Mesendoderm (in vitro differentiated cells): ENCODE measurements at regions not wholly inside any gene's neighbourhood (a gene's known extent, or its start where the extent isn't known, plus 50 kb on each side); places are given as distances from the start of the nearest gene placed in this dataset.

ENCODE experiments used
- DNase-seq: peaks from one replicate; pipeline ENCODE4 v3.0.0; 2013
- H2AK5ac ChIP-seq: 2 replicates; pipeline ENCODE4 v1.6.1; 2013; ENCODE audit warnings: low read length, inconsistent platforms
- H2BK120ac ChIP-seq: 2 replicates; pipeline ENCODE4 v1.6.1; 2013; ENCODE audit warnings: low read depth, mild to moderate bottlenecking, low read length, moderate library complexity, mixed read lengths
- H2BK15ac ChIP-seq: replicated peaks from 2 replicates; pipeline ENCODE4 v1.6.1; 2013; ENCODE audit warnings: low read depth, mild to moderate bottlenecking, moderate library complexity
- H2BK5ac ChIP-seq: 2 replicates; pipeline ENCODE4 v1.6.1; 2013; ENCODE audit warnings: low read length, inconsistent platforms
- H3K18ac ChIP-seq: 2 replicates; pipeline ENCODE4 v1.6.1; 2013; ENCODE audit warnings: mild to moderate bottlenecking, low read length, mixed read lengths
- H3K23ac ChIP-seq: one replicate; pipeline ENCODE4 v1.6.1; 2013; ENCODE audit warnings: low read length
- H3K27ac ChIP-seq: 2 replicates; pipeline ENCODE4 v1.5.1; 2013; ENCODE audit warnings: low read depth, mild to moderate bottlenecking, inconsistent platforms, low read length, moderate library complexity
- H3K27me3 ChIP-seq: 2 replicates; pipeline ENCODE4 v1.6.1; 2013; ENCODE audit warnings: low read length, control low read depth, mild to moderate bottlenecking, inconsistent platforms; ENCODE audit not compliant: insufficient read depth, poor library complexity
- H3K36me3 ChIP-seq: 2 replicates; pipeline ENCODE4 v1.6.1; 2013; ENCODE audit warnings: low read length, inconsistent platforms; ENCODE audit not compliant: control insufficient read depth, insufficient read depth
- H3K4ac ChIP-seq: one replicate; pipeline ENCODE4 v1.6.1; 2013; ENCODE audit warnings: low read depth, mild to moderate bottlenecking, low read length, moderate library complexity
- H3K4me1 ChIP-seq: 2 replicates; pipeline ENCODE4 v1.6.1; 2013; ENCODE audit warnings: low read depth, low read length, inconsistent platforms; ENCODE audit not compliant: control insufficient read depth
- H3K4me2 ChIP-seq: 2 replicates; pipeline ENCODE4 v1.6.1; 2013; ENCODE audit warnings: low read length
- H3K4me3 ChIP-seq: 2 replicates; pipeline ENCODE4 v1.5.1; 2013; ENCODE audit warnings: mild to moderate bottlenecking, low read length
- H3K56ac ChIP-seq: one replicate; pipeline ENCODE4 v1.6.1; 2013; ENCODE audit warnings: low read length
- H3K79me1 ChIP-seq: 2 replicates; pipeline ENCODE4 v1.6.1; 2013; ENCODE audit warnings: low read length, inconsistent platforms
- H3K79me2 ChIP-seq: 2 replicates; pipeline ENCODE4 v1.6.1; 2013; ENCODE audit warnings: mild to moderate bottlenecking, low read length; ENCODE audit not compliant: control insufficient read depth, insufficient read depth
- H3K9ac ChIP-seq: 2 replicates; pipeline ENCODE4 v1.6.1; 2013; ENCODE audit warnings: low read length, inconsistent platforms
- H4K5ac ChIP-seq: one replicate; pipeline ENCODE4 v1.6.1; 2013; ENCODE audit warnings: low read length
- H4K8ac ChIP-seq: one replicate; pipeline ENCODE4 v1.6.1; 2013; ENCODE audit warnings: low read depth, mild to moderate bottlenecking, control low read depth, low read length, moderate library complexity
- WGBS: extraction: QIAGEN DNeasy Blood & Tissue Kit; methylation state at CpG from one replicate; pipeline ENCODE4 v1.1.7; 2013; ENCODE audit warnings: low lambda C conversion rate, missing lambda C conversion rate; ENCODE audit not compliant: insufficient coverage; ENCODE audit errors: extremely low coverage; 5-methylcytosine and 5-hydroxymethylcytosine counted together

GRCh38 chr22:22759371-22759770 is 115.0 kb downstream of the GGTLC2 start:
- no CpG with 5 or more reads among the region's 6 CpGs for WGBS
- DNase-seq, result no peak
- Histone ChIP-seq H3K36me3 (no peaks in the 10 kb centered on the region), H4K5ac (no peak overlapping the region), H3K79me2 (no peaks in the 10 kb centered on the region), H3K4me3 (no peak overlapping the region), H3K27me3 (no peaks in the 10 kb centered on the region), H3K23ac (no peak overlapping the region), H3K9ac (no peak overlapping the region), H3K27ac (no peak overlapping the region), H3K4me1 (no peaks in the 10 kb centered on the region), H2AK5ac (no peak overlapping the region), H3K18ac (no peak overlapping the region), H4K8ac (no peak overlapping the region), H2BK5ac (no peak overlapping the region), H3K56ac (no peak overlapping the region), H2BK120ac (no peak overlapping the region), H3K4ac (no peak overlapping the region), H3K79me1 (no peaks in the 10 kb centered on the region), H2BK15ac (no peak overlapping the region), H3K4me2 (no peak overlapping the region)

GRCh38 chr22:22759889-22760546 is 115.6 kb downstream of the GGTLC2 start:
- Histone ChIP-seq H3K56ac (no peak overlapping the region), H4K8ac (no peak overlapping the region), H3K23ac (no peak overlapping the region), H2BK15ac (no peak overlapping the region), H3K79me2 (no peaks in the 10 kb centered on the region), H3K4me2 (no peak overlapping the region), H3K4me3 (no peak overlapping the region), H2BK120ac (no peak overlapping the region), H3K36me3 (no peaks in the 10 kb centered on the region), H3K9ac (no peak overlapping the region), H3K27me3 (no peaks in the 10 kb centered on the region), H2AK5ac (no peak overlapping the region), H3K4ac (no peak overlapping the region), H3K18ac (no peak overlapping the region), H3K79me1 (no peaks in the 10 kb centered on the region), H2BK5ac (no peak overlapping the region), H4K5ac (no peak overlapping the region), H3K27ac (no peak overlapping the region), H3K4me1 (no peaks in the 10 kb centered on the region)
- no peak for DNase-seq
- WGBS, result no CpG with 5 or more reads among the region's 7 CpGs

- Histone ChIP-seq H3K4me3 (no peak overlapping the region), H3K23ac (no peak overlapping the region), H2AK5ac (no peak overlapping the region), H2BK15ac (no peak overlapping the region), H3K9ac (no peak overlapping the region), H3K27ac (no peak overlapping the region), H2BK5ac (no peak overlapping the region), H3K56ac (no peak overlapping the region), H3K4ac (no peak overlapping the region), H2BK120ac (no peak overlapping the region), H3K36me3 (no peaks in the 10 kb centered on the region), H3K79me1 (no peaks in the 10 kb centered on the region), H3K18ac (no peak overlapping the region), H3K4me2 (no peak overlapping the region), H4K5ac (no peak overlapping the region), H4K8ac (no peak overlapping the region), H3K27me3 (no peaks in the 10 kb centered on the region), H3K79me2 (no peaks in the 10 kb centered on the region), H3K4me1 (no peaks in the 10 kb centered on the region)
- no peak for DNase-seq
- WGBS, result no CpG with 5 or more reads among the region's 1 CpG
Measured at GRCh38 chr22:22761606-22761962, 117.2 kb downstream of the GGTLC2 start.

DNA sequence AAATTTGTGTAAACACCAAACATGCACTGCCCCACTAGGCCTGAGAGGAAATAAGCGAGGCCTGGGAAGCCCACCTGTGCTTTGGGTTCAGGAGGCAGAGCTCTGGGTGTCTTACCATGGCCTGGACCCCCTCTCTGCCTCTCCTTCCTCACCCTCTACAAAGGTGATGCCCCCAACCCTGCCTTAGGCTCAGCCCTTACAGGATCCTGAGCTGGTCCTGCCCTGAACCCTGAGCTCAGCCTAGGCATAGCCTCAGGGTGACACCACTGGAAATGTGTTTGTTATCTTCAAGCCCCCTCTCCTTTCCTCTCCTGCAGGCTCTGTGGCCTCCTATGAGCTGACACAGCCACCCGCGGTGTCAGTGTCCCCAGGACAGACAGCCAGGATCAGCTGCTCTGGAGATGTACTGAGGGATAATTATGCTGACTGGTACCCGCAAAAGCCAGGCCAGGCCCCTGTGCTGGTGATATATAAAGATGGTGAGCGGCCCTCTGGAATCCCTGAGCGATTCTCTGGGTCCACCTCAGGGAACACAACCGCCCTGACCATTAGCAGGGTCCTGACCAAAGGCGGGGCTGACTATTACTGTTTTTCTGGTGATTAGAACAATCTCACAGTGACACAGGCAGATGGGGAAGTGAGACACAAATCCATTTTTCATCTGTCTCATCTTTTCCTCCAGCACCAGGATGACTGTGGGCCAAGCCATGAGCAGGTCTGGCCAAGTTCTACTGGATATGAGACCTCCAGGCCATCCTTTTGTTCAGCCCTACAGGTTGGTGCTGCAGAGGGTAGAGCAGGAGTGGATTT is 117.8 kb downstream of the GGTLC2 start:
- no peak overlapping the region for H2BK5ac ChIP-seq
- no peak overlapping the region for H3K4me3 ChIP-seq
- no peaks in the 10 kb centered on the region for H3K79me1 ChIP-seq
- no peak overlapping the region for H4K5ac ChIP-seq
- no peaks in the 10 kb centered on the region for H3K79me2 ChIP-seq
- H3K4me1 ChIP-seq, result no peaks in the 10 kb centered on the region
- H3K4ac ChIP-seq, result no peak overlapping the region
- H3K18ac ChIP-seq, result no peak overlapping the region
- no peak overlapping the region for H3K9ac ChIP-seq
- no peak overlapping the region for H3K27ac ChIP-seq
- no peak overlapping the region for H4K8ac ChIP-seq
- no peak overlapping the region for H3K23ac ChIP-seq
- H2AK5ac ChIP-seq, result no peak overlapping the region
- H2BK15ac ChIP-seq, result no peak overlapping the region
- H3K27me3 ChIP-seq, result no peaks in the 10 kb centered on the region
- no peak for DNase-seq
- no CpG with 5 or more reads among the region's 8 CpGs for WGBS
- H3K4me2 ChIP-seq, result no peak overlapping the region
- H3K36me3 ChIP-seq, result no peaks in the 10 kb centered on the region
- no peak overlapping the region for H2BK120ac ChIP-seq
- no peak overlapping the region for H3K56ac ChIP-seq

GRCh38 chr22:22763512-22763911 is 119.1 kb downstream of the GGTLC2 start:
- no peak overlapping the region for H3K4me2 ChIP-seq
- no peak overlapping the region for H3K18ac ChIP-seq
- H2BK120ac ChIP-seq, result no peak overlapping the region
- no peaks in the 10 kb centered on the region for H3K79me2 ChIP-seq
- no peak overlapping the region for H3K9ac ChIP-seq
- no peaks in the 10 kb centered on the region for H3K27me3 ChIP-seq
- H3K27ac ChIP-seq, result no peak overlapping the region
- no peak overlapping the region for H4K5ac ChIP-seq
- no peak overlapping the region for H4K8ac ChIP-seq
- H3K56ac ChIP-seq, result no peak overlapping the region
- H3K79me1 ChIP-seq, result no peaks in the 10 kb centered on the region
- DNase-seq, result no peak
- H3K36me3 ChIP-seq, result no peaks in the 10 kb centered on the region
- WGBS, result no CpG with 5 or more reads among the region's 4 CpGs
- H2BK15ac ChIP-seq, result no peak overlapping the region
- no peaks in the 10 kb centered on the region for H3K4me1 ChIP-seq
- no peak overlapping the region for H3K23ac ChIP-seq
- no peak overlapping the region for H2BK5ac ChIP-seq
- no peak overlapping the region for H2AK5ac ChIP-seq
- H3K4me3 ChIP-seq, result no peak overlapping the region
- H3K4ac ChIP-seq, result no peak overlapping the region
